ACC112 (cell line): ENCODE measurements at regions not wholly inside any gene's neighbourhood (a gene's known extent, or its start where the extent isn't known, plus 50 kb on each side); places are given as distances from the start of the nearest gene placed in this dataset.
"Not testable (repeated sequence)": the region's sequence is repeated elsewhere in the genome, so short reads cannot be mapped to it uniquely, and the experiment has no call there.

ENCODE experiments used
- H2AFZ ChIP-seq: fragments of 200-600 bp; sonication (generic); one replicate; pipeline ENCODE4 v1.6.0; 2017; ENCODE audit warnings: antibody characterized with exemption, low read length; ENCODE audit not compliant: unreplicated experiment
- H3K27ac ChIP-seq: fragments of 200-600 bp; sonication (generic); 2 replicates; pipeline ENCODE4 v1.5.1; 2014; ENCODE audit warnings: low read depth, mild to moderate bottlenecking, antibody characterized with exemption, low read length, moderate library complexity
- H3K27me3 ChIP-seq: fragments of 200-600 bp; sonication (generic); 2 replicates; pipeline ENCODE4 v1.6.1; 2014; ENCODE audit warnings: mild to moderate bottlenecking, antibody characterized with exemption, low read length, moderate library complexity, mixed read lengths; ENCODE audit not compliant: insufficient read depth
- H3K36me3 ChIP-seq: fragments of 200-600 bp; sonication (generic); 2 replicates; pipeline ENCODE4 v1.6.1; 2016; ENCODE audit warnings: mild to moderate bottlenecking, antibody characterized with exemption, low read length, moderate library complexity, mixed read lengths; ENCODE audit not compliant: insufficient read depth
- H3K4me1 ChIP-seq: fragments of 200-600 bp; sonication (generic); one replicate; pipeline ENCODE4 v1.6.1; 2016; ENCODE audit warnings: low read length, mixed read lengths; ENCODE audit not compliant: insufficient read depth, unreplicated experiment, control insufficient read depth
- H3K4me3 ChIP-seq: fragments of 200-600 bp; sonication (generic); 2 replicates; pipeline ENCODE4 v1.5.1; 2014; ENCODE audit warnings: mild to moderate bottlenecking, low read depth, low read length
- H3K79me2 ChIP-seq: fragments of 200-600 bp; sonication (generic); one replicate; pipeline ENCODE4 v1.6.0; 2016; ENCODE audit warnings: low read length; ENCODE audit not compliant: control insufficient read depth, unreplicated experiment, insufficient read depth

- H3K27ac ChIP-seq, result no peak overlapping the region
- H3K27me3 ChIP-seq, result no peaks in the 10 kb centered on the region
- H3K4me1 ChIP-seq, result no peaks in the 10 kb centered on the region
- no peaks in the 10 kb centered on the region for H3K36me3 ChIP-seq
- H3K4me3 ChIP-seq, result no peak overlapping the region
- no peaks in the 10 kb centered on the region for H3K79me2 ChIP-seq
- H2AFZ ChIP-seq, result no peak overlapping the region
Observed at GRCh38 chr2:208854717-208855116, 448.1 kb downstream of the PTH2R start.

- no peak overlapping the region for H3K4me3 ChIP-seq
- no peak overlapping the region for H2AFZ ChIP-seq
- H3K27ac ChIP-seq, result no peak overlapping the region
- no peaks in the 10 kb centered on the region for H3K36me3 ChIP-seq
- H3K4me1 ChIP-seq, result no peaks in the 10 kb centered on the region
- no peaks in the 10 kb centered on the region for H3K79me2 ChIP-seq
- H3K27me3 ChIP-seq, result no peaks in the 10 kb centered on the region
Observed at GRCh38 chr2:208867374-208867773, 460.8 kb downstream of the PTH2R start.

- no peak overlapping the region for H3K27ac ChIP-seq
- no peaks in the 10 kb centered on the region for H3K36me3 ChIP-seq
- no peaks in the 10 kb centered on the region for H3K79me2 ChIP-seq
- no peak overlapping the region for H3K4me3 ChIP-seq
- H2AFZ ChIP-seq, result no peak overlapping the region
- H3K27me3 ChIP-seq, result no peaks in the 10 kb centered on the region
- no peaks in the 10 kb centered on the region for H3K4me1 ChIP-seq
Observed at GRCh38 chr2:208872591-208872990, 466.0 kb downstream of the PTH2R start.

- Histone ChIP-seq H3K4me1 (no peaks in the 10 kb centered on the region), H3K36me3 (no peaks in the 10 kb centered on the region), H2AFZ (no peak overlapping the region), H3K4me3 (no peak overlapping the region), H3K79me2 (no peaks in the 10 kb centered on the region), H3K27ac (no peak overlapping the region), H3K27me3 (no peaks in the 10 kb centered on the region)
Observed at GRCh38 chr2:208879666-208880065, 473.1 kb downstream of the PTH2R start.

GRCh38 chr2:208880171-208880570 lies 473.6 kb downstream of the PTH2R start:
- H2AFZ ChIP-seq, result no peak overlapping the region
- H3K4me3 ChIP-seq, result no peak overlapping the region
- no peaks in the 10 kb centered on the region for H3K27me3 ChIP-seq
- no peaks in the 10 kb centered on the region for H3K36me3 ChIP-seq
- H3K4me1 ChIP-seq, result no peaks in the 10 kb centered on the region
- no peaks in the 10 kb centered on the region for H3K79me2 ChIP-seq
- no peak overlapping the region for H3K27ac ChIP-seq

- H3K27ac ChIP-seq, result no peak overlapping the region
- H2AFZ ChIP-seq, result no peak overlapping the region
- H3K79me2 ChIP-seq, result no peaks in the 10 kb centered on the region
- no peaks in the 10 kb centered on the region for H3K36me3 ChIP-seq
- H3K4me3 ChIP-seq, result no peak overlapping the region
- H3K4me1 ChIP-seq, result no peaks in the 10 kb centered on the region
- H3K27me3 ChIP-seq, result no peaks in the 10 kb centered on the region
Observed at GRCh38 chr2:208890486-208890885, 483.9 kb downstream of the PTH2R start.

- H3K36me3 ChIP-seq, result no peaks in the 10 kb centered on the region
- H3K79me2 ChIP-seq, result no peaks in the 10 kb centered on the region
- H3K27me3 ChIP-seq, result no peaks in the 10 kb centered on the region
- no peak overlapping the region for H3K4me3 ChIP-seq
- no peak overlapping the region for H2AFZ ChIP-seq
- H3K27ac ChIP-seq, result no peak overlapping the region
- no peaks in the 10 kb centered on the region for H3K4me1 ChIP-seq
Observed at GRCh38 chr2:208892203-208892602, 485.6 kb downstream of the PTH2R start.

GRCh38 chr2:208906330-208906729 lies 499.7 kb downstream of the PTH2R start:
- H3K4me1 ChIP-seq, result no peaks in the 10 kb centered on the region
- H3K36me3 ChIP-seq, result no peaks in the 10 kb centered on the region
- no peaks in the 10 kb centered on the region for H3K79me2 ChIP-seq
- no peak overlapping the region for H3K27ac ChIP-seq
- H3K4me3 ChIP-seq, result no peak overlapping the region
- H3K27me3 ChIP-seq, result no peaks in the 10 kb centered on the region
- H2AFZ ChIP-seq, result no peak overlapping the region

- no peak overlapping the region for H2AFZ ChIP-seq
- H3K4me3 ChIP-seq, result no peak overlapping the region
- no peak overlapping the region for H3K27ac ChIP-seq
- H3K36me3 ChIP-seq, result no peaks in the 10 kb centered on the region
- H3K4me1 ChIP-seq, result no peaks in the 10 kb centered on the region
- H3K27me3 ChIP-seq, result no peaks in the 10 kb centered on the region
- no peaks in the 10 kb centered on the region for H3K79me2 ChIP-seq
Observed at GRCh38 chr2:208915401-208915800, 508.4 kb upstream of the MAP2 start.

GRCh38 chr2:208916881-208917280 lies 507.0 kb upstream of the MAP2 start:
- H3K4me3 ChIP-seq, result no peak overlapping the region
- no peaks in the 10 kb centered on the region for H3K36me3 ChIP-seq
- H3K27me3 ChIP-seq, result no peaks in the 10 kb centered on the region
- H2AFZ ChIP-seq, result no peak overlapping the region
- no peaks in the 10 kb centered on the region for H3K4me1 ChIP-seq
- H3K27ac ChIP-seq, result no peak overlapping the region
- H3K79me2 ChIP-seq, result no peaks in the 10 kb centered on the region

GRCh38 chr2:208921358-208921757 lies 502.5 kb upstream of the MAP2 start:
- not testable (repeated sequence) for H3K27me3 ChIP-seq, H3K79me2 ChIP-seq, H3K4me1 ChIP-seq, H2AFZ ChIP-seq, H3K36me3 ChIP-seq, H3K27ac ChIP-seq, H3K4me3 ChIP-seq

- Histone ChIP-seq H3K27ac (no peak overlapping the region), H3K27me3 (no peaks in the 10 kb centered on the region), H3K4me1 (no peaks in the 10 kb centered on the region), H3K4me3 (no peak overlapping the region), H2AFZ (no peak overlapping the region), H3K79me2 (no peaks in the 10 kb centered on the region), H3K36me3 (no peaks in the 10 kb centered on the region)
Observed at GRCh38 chr2:208927867-208928266, 496.0 kb upstream of the MAP2 start.
